ENCODE measurements at regions not wholly inside any gene's neighbourhood (a gene's known extent, or its start where the extent isn't known, plus 50 kb on each side); places are given as distances from the start of the nearest gene placed in this dataset.

- TF ChIP-seq POLR2AphosphoS5 (IDR thresholded peaks at IDR 0.05) (no peak), CTCF (IDR thresholded peaks at IDR 0.05) (no peak)
Observed at GRCh38 chr6:81648502-81648901, 104.0 kb downstream of the TENT5A start.
